ENCODE measurements at regions not wholly inside any gene's neighbourhood (a gene's known extent, or its start where the extent isn't known, plus 50 kb on each side); places are given as distances from the start of the nearest gene placed in this dataset.

DNA sequence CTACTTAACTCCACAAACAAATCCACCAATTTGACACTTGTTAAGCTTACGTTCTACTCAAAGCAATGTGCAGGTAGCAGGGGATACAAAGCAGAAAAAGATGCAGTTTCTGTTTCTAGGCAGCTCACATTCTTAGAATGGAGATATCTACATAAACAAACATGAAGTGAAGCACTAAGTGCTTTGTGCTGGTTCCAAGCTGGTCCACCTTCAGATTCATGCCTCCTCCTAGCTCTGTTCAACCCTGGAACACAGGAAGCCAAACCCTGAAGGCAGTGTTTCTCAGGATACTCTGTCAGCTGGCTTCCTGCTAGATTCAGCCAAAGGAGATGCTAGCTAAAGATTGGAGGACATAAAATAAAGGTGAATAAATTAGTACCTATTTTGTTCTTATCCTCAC is 55.3 kb upstream of the NOL4 start:
- Mint-ChIP-seq H3K27ac (no peak overlapping the region), H3K36me3 (ENCODE audit: low read depth) (no peaks in the 10 kb centered on the region), H3K9me3 (no peaks in the 10 kb centered on the region), H3K27me3 (ENCODE audit: low read depth) (peaks cover 3% of the 10 kb centered on the region), H3K4me3 (no peak overlapping the region), H3K4me1 (no peaks in the 10 kb centered on the region)
- TF ChIP-seq, protein P1, sequence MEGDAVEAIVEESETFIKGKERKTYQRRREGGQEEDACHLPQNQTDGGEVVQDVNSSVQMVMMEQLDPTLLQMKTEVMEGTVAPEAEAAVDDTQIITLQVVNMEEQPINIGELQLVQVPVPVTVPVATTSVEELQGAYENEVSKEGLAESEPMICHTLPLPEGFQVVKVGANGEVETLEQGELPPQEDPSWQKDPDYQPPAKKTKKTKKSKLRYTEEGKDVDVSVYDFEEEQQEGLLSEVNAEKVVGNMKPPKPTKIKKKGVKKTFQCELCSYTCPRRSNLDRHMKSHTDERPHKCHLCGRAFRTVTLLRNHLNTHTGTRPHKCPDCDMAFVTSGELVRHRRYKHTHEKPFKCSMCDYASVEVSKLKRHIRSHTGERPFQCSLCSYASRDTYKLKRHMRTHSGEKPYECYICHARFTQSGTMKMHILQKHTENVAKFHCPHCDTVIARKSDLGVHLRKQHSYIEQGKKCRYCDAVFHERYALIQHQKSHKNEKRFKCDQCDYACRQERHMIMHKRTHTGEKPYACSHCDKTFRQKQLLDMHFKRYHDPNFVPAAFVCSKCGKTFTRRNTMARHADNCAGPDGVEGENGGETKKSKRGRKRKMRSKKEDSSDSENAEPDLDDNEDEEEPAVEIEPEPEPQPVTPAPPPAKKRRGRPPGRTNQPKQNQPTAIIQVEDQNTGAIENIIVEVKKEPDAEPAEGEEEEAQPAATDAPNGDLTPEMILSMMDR (IDR thresholded peaks at IDR 0.05; ENCODE audit: unreplicated experiment in 3 of 3) = no peak

DNA sequence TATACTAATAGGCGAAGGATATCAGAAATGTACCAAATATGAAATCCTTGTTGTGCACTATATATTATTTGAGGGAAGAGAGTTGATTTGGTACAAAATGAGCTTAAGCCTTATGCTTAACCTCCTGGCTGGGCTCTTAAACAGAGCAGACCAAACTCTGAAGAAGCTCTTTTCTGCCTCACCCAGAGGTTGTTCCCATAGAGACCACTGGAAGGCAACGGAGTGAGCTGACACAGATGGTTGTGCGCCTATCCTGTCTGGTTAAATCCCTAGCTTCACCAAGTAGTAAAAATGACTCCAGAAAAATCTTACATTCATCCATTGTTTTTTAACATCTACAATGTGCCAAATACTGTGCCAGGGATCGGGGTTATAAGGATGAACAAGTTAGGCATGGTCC is 55.9 kb upstream of the NOL4 start:
- no peaks in the 10 kb centered on the region for H3K4me1 Mint-ChIP-seq
- H3K36me3 Mint-ChIP-seq (ENCODE audit: low read depth) = no peaks in the 10 kb centered on the region
- H3K27me3 Mint-ChIP-seq (ENCODE audit: low read depth) = peaks cover 3% of the 10 kb centered on the region
- TF ChIP-seq, protein P1 (IDR thresholded peaks at IDR 0.05; ENCODE audit: unreplicated experiment in 3 of 3) = no peak
- no peak overlapping the region for H3K4me3 Mint-ChIP-seq
- no peaks in the 10 kb centered on the region for H3K9me3 Mint-ChIP-seq
- H3K27ac Mint-ChIP-seq = no peak overlapping the region

DNA sequence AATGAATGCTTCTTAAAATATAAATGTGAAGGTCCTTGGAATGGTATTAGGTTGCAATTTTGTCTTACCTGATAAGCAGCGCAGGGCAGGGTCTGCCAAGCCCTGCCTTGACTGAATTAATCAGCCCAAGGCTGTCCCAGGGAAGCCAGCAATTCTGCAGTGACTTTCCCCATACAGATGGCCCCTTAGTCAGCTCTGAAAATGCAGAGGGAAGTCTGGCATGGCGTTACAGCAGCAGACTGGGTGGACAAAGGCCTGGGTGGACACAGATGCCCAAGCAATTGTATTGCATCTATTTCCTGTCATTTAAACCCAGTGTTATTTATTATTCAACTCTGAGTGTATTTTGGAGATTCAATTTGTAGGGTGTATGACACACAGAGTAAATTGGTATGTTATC is 56.6 kb upstream of the NOL4 start:
- Mint-ChIP-seq H3K9me3 (no peaks in the 10 kb centered on the region), H3K4me1 (no peaks in the 10 kb centered on the region), H3K27ac (no peak overlapping the region), H3K36me3 (ENCODE audit: low read depth) (no peaks in the 10 kb centered on the region), H3K4me3 (no peak overlapping the region), H3K27me3 (ENCODE audit: low read depth) (peaks cover 3% of the 10 kb centered on the region)
- TF ChIP-seq, protein P1 (IDR thresholded peaks at IDR 0.05; ENCODE audit: unreplicated experiment in 3 of 3) = no peak

DNA sequence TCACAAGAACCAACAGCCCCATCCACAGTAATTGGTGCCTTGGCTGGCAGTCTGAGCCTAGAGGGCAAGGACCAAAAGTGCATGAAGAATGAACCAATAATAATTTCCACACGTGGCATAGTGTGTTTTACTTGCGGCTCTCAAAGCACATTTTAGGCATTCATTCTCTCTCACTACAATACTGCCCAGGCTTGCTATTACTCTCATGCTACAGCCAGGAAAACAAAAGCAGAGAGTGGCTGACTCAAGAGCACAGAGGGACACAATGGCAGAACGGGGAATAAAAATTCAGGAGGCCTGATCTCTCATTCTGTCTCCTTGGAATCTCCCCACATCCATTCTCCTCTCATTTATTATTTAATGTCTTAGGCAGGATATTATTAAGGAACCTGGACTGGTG is 57.0 kb upstream of the NOL4 start:
- TF ChIP-seq, protein P1 (IDR thresholded peaks at IDR 0.05; ENCODE audit: unreplicated experiment in 3 of 3) = no peak
- Mint-ChIP-seq H3K4me3 (no peak overlapping the region), H3K36me3 (ENCODE audit: low read depth) (no peaks in the 10 kb centered on the region), H3K4me1 (no peaks in the 10 kb centered on the region), H3K27me3 (ENCODE audit: low read depth) (peaks cover 3% of the 10 kb centered on the region), H3K27ac (no peak overlapping the region), H3K9me3 (no peaks in the 10 kb centered on the region)

DNA sequence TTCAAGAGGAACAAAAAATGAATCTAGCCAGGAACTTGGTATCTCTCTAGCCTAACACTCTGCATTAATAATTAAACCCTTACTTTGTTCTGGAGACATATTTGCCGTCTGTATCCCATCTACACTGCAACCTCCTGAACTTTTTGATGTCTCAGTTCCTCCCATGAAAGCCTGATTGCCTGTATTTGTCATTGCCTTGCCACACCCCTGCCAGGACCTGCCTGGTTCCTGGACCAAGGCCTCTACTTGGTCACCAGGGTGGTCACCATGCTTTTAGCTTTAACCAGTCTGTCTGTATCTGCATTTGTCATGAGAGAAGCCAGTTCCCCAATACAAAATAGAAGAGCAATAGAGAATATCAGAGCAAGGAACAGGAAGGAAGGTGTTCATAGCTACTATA is 58.8 kb upstream of the NOL4 start:
- Mint-ChIP-seq H3K9me3 (peaks cover 5% of the 10 kb centered on the region), H3K4me3 (no peak overlapping the region)

DNA sequence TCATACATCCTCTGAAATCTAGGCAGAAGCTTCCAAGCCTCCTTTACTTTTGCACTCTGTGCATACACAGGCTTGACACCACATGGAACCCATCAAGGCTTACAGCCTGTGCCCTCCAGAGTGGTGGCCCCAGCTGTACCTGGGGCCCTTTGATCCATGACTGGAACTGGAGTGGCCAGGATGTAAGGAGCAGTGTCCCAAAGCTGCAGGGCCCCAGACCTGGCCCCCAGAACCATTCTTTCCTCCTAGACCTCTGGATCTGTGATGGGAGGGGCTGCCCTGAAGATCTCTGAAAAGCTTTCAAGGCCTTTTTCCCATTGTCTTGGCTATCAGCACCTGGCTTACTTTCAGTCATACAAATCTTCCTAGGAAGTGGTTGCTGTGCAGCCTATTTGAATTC is 63.1 kb upstream of the NOL4 start:
- Mint-ChIP-seq H3K4me3 (no peak overlapping the region), H3K36me3 (ENCODE audit: low read depth) (no peaks in the 10 kb centered on the region), H3K27ac (no peak overlapping the region), H3K27me3 (ENCODE audit: low read depth) (no peaks in the 10 kb centered on the region), H3K9me3 (peaks cover 5% of the 10 kb centered on the region), H3K4me1 (no peaks in the 10 kb centered on the region)
- TF ChIP-seq, protein P1 (IDR thresholded peaks at IDR 0.05; ENCODE audit: unreplicated experiment in 3 of 3) = no peak

More for the DNA sequence above, 58.8 kb upstream of the NOL4 start:
- H3K27ac Mint-ChIP-seq = no peak overlapping the region
- TF ChIP-seq, protein P1 (IDR thresholded peaks at IDR 0.05; ENCODE audit: unreplicated experiment in 3 of 3) = no peak
- peaks cover 3% of the 10 kb centered on the region for H3K27me3 Mint-ChIP-seq (ENCODE audit: low read depth)
- H3K4me1 Mint-ChIP-seq = no peaks in the 10 kb centered on the region
- H3K36me3 Mint-ChIP-seq (ENCODE audit: low read depth) = no peaks in the 10 kb centered on the region

All from nephron (organoid).